PC-3 (cell line): ENCODE measurements at regions not wholly inside any gene's neighbourhood (a gene's known extent, or its start where the extent isn't known, plus 50 kb on each side); places are given as distances from the start of the nearest gene placed in this dataset.
"Not testable (repeated sequence)": the region's sequence is repeated elsewhere in the genome, so short reads cannot be mapped to it uniquely, and the experiment has no call there.

Source experiments
- ATAC-seq: fragments of 200-7000 bp; cut with Tn5 transposase; 2 replicates; pipeline ENCODE4 v1.9.1; 2020; ENCODE audit warnings: mild to moderate bottlenecking, moderate library complexity
- BruUV-seq: library from RNA; stranded (reverse); fragments of 400-500 nt; replicated peaks from 2 replicates; lab custom pipeline; 2021; lab: Mats Ljungman, UMichigan
- CTCF ChIA-PET: fragments of 300-600 bp; sonication (Branson Sonifier 250); formaldehyde crosslinking; loops from one replicate; lab custom pipeline; 2022; ENCODE audit warnings: antibody characterized with exemption; lab: Charles Lee
- POLR2A ChIA-PET: fragments of 300-600 bp; sonication (Branson Sonifier 250); formaldehyde crosslinking; loops from one replicate; lab custom pipeline; 2022; ENCODE audit warnings: antibody characterized with exemption; ENCODE audit not compliant: unreplicated experiment; lab: Charles Lee
- DNase-seq: peaks from one replicate; pipeline ENCODE4 v3.0.0-alpha.2; 2015
- H2AFZ ChIP-seq: fragments of 300-600 bp; sonication (generic); 2 replicates; pipeline ENCODE4 v1.6.0; 2016; ENCODE audit warnings: antibody characterized with exemption, low read length
- H3F3A ChIP-seq: fragments of 300-600 bp; sonication (generic); one replicate; pipeline ENCODE4 v1.6.0; 2017; ENCODE audit warnings: antibody characterized with exemption, low read length, control low read depth, mild to moderate bottlenecking; ENCODE audit not compliant: unreplicated experiment
- H3K27ac ChIP-seq: fragments of 300-600 bp; sonication (generic); 2 replicates; pipeline ENCODE4 v1.5.1; 2016; ENCODE audit warnings: mild to moderate bottlenecking, low read length
- H3K27me3 ChIP-seq: fragments of 300-600 bp; sonication (generic); 2 replicates; pipeline ENCODE4 v1.6.1; 2016; ENCODE audit warnings: low read length, mixed read lengths
- H3K36me3 ChIP-seq: fragments of 300-600 bp; sonication (generic); 2 replicates; pipeline ENCODE4 v1.6.1; 2016; ENCODE audit warnings: low read depth, mixed run types, low read length, mixed read lengths
- H3K4me1 ChIP-seq: fragments of 300-600 bp; sonication (generic); 2 replicates; pipeline ENCODE4 v1.5.1; 2016; ENCODE audit warnings: low read length; ENCODE audit not compliant: insufficient read depth
- H3K4me2 ChIP-seq: fragments of 300-600 bp; sonication (generic); 2 replicates; pipeline ENCODE4 v1.6.0; 2016; ENCODE audit warnings: low read length
- H3K4me3 ChIP-seq: fragments of 300-600 bp; sonication (generic); 2 replicates; pipeline ENCODE4 v1.5.1; 2016; ENCODE audit warnings: mild to moderate bottlenecking, low read length, mixed read lengths
- H3K79me2 ChIP-seq: fragments of 300-600 bp; sonication (generic); 2 replicates; pipeline ENCODE4 v1.6.1; 2017; ENCODE audit warnings: low read length, mixed read lengths
- H3K9ac ChIP-seq: fragments of 300-600 bp; sonication (generic); 2 replicates; pipeline ENCODE4 v1.6.0; 2016; ENCODE audit warnings: mild to moderate bottlenecking, low read length
- H3K9me2 ChIP-seq: fragments of 300-600 bp; sonication (generic); replicated peaks from 2 replicates; pipeline ENCODE4 v1.6.1; 2016; ENCODE audit warnings: mixed run types, low read length, mixed read lengths
- H3K9me3 ChIP-seq: fragments of 300-600 bp; sonication (generic); 2 replicates; pipeline ENCODE4 v1.6.1; 2016; ENCODE audit warnings: low read length, mixed read lengths
- H4K20me1 ChIP-seq: fragments of 300-600 bp; sonication (generic); 2 replicates; pipeline ENCODE4 v1.6.1; 2016; ENCODE audit warnings: low read length, mixed read lengths
- EZH2 ChIP-seq: fragments of 300-600 bp; sonication (generic); IDR thresholded peaks from one replicate; pipeline ENCODE4 v1.6.1; 2017; ENCODE audit warnings: antibody characterized with exemption, mild to moderate bottlenecking, low read length; ENCODE audit not compliant: unreplicated experiment
- EZH2phosphoT487 ChIP-seq: fragments of 300-600 bp; sonication (generic); IDR thresholded peaks from 2 replicates; pipeline ENCODE4 v1.6.1; 2018; ENCODE audit warnings: mild to moderate bottlenecking, antibody characterized with exemption, low read length, borderline replicate concordance
- intact Hi-C: fragments of 100-400 bp; cut with micrococcal nuclease; formaldehyde crosslinking; loops from 2 replicates; pipeline ENCODE4 v1.9.0; 2023
- TF ChIP-seq, protein P1 (sequence below): fragments of 300-600 bp; sonication (generic); conservative IDR thresholded peaks from 2 replicates; pipeline ENCODE4 v1.5.1; 2017; ENCODE audit warnings: antibody characterized with exemption, low read depth, mild to moderate bottlenecking, low read length

DNA sequence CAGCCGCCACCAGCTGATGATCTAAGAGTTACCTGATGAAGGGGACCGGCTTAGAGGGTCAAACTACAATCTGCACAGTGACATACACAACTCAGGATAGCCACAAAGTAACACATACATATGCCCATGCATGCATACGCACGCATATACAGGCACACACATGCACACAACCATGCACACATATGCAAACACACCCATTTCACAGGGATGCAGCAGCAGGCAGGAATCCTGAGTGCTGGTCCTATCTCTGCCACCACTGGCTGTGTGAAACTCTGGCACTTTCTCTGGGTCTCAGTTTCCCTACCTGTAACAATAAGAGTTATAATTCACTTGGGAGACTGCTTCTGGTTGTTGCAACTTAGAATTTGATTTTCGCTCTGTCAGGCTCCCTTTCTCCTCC lies 520.2 kb downstream of the PTPRU start:
- ChIA-PET CTCF (no interaction called here), POLR2A (no interaction called here)
- Histone ChIP-seq H3F3A (no peaks in the 10 kb centered on the region), H3K4me3 (no peak overlapping the region), H3K27ac (no peak overlapping the region), H3K4me2 (no peak overlapping the region), H3K79me2 (no peaks in the 10 kb centered on the region), H3K36me3 (no peaks in the 10 kb centered on the region), H2AFZ (no peak overlapping the region), H3K9me3 (no peaks in the 10 kb centered on the region), H3K4me1 (no peaks in the 10 kb centered on the region), H3K9ac (no peak overlapping the region), H3K9me2 (no peaks in the 10 kb centered on the region), H4K20me1 (no peaks in the 10 kb centered on the region), H3K27me3 (no peaks in the 10 kb centered on the region)
- ATAC-seq (no peak), DNase-seq (no peak)
- TF ChIP-seq, protein P1, sequence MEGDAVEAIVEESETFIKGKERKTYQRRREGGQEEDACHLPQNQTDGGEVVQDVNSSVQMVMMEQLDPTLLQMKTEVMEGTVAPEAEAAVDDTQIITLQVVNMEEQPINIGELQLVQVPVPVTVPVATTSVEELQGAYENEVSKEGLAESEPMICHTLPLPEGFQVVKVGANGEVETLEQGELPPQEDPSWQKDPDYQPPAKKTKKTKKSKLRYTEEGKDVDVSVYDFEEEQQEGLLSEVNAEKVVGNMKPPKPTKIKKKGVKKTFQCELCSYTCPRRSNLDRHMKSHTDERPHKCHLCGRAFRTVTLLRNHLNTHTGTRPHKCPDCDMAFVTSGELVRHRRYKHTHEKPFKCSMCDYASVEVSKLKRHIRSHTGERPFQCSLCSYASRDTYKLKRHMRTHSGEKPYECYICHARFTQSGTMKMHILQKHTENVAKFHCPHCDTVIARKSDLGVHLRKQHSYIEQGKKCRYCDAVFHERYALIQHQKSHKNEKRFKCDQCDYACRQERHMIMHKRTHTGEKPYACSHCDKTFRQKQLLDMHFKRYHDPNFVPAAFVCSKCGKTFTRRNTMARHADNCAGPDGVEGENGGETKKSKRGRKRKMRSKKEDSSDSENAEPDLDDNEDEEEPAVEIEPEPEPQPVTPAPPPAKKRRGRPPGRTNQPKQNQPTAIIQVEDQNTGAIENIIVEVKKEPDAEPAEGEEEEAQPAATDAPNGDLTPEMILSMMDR: no peak
- TF ChIP-seq EZH2phosphoT487: no peak
- TF ChIP-seq EZH2: no peak
- intact Hi-C loops: no loop called here
- BruUV-seq: no TSS peak

DNA sequence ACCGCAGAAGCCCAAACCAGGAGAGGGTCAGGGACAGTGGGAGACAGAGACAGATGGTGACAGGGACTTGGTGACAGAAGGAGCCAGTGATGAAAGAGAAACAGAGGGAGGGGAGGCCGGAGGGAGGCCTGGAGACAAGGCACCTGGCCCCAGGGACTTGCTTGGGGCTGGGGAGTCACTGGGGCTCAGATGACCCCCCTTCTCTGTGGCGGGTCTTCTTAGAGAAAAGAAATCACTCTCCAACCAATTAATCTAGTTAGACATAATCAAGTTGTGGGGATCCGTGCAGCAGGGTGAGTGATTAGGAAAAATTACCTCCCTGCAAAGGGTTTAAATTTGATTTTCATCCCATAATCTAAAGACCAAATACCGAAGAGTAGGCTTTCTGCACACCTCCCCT lies 519.8 kb downstream of the PTPRU start:
- ChIA-PET CTCF (no interaction called here), POLR2A (no interaction called here)
- intact Hi-C loops: no loop called here
- Histone ChIP-seq H3K27ac (no peak overlapping the region), H3K9me2 (no peaks in the 10 kb centered on the region), H3K79me2 (no peaks in the 10 kb centered on the region), H3K4me1 (no peaks in the 10 kb centered on the region), H3K36me3 (no peaks in the 10 kb centered on the region), H3K4me3 (no peak overlapping the region), H3K27me3 (no peaks in the 10 kb centered on the region), H2AFZ (no peak overlapping the region), H3K4me2 (no peak overlapping the region), H4K20me1 (no peaks in the 10 kb centered on the region), H3F3A (no peaks in the 10 kb centered on the region), H3K9me3 (no peaks in the 10 kb centered on the region), H3K9ac (no peak overlapping the region)
- ATAC-seq (no peak), DNase-seq (no peak)
- TF ChIP-seq EZH2: no peak
- TF ChIP-seq EZH2phosphoT487: no peak
- TF ChIP-seq, protein P1: no peak
- BruUV-seq: no TSS peak

DNA sequence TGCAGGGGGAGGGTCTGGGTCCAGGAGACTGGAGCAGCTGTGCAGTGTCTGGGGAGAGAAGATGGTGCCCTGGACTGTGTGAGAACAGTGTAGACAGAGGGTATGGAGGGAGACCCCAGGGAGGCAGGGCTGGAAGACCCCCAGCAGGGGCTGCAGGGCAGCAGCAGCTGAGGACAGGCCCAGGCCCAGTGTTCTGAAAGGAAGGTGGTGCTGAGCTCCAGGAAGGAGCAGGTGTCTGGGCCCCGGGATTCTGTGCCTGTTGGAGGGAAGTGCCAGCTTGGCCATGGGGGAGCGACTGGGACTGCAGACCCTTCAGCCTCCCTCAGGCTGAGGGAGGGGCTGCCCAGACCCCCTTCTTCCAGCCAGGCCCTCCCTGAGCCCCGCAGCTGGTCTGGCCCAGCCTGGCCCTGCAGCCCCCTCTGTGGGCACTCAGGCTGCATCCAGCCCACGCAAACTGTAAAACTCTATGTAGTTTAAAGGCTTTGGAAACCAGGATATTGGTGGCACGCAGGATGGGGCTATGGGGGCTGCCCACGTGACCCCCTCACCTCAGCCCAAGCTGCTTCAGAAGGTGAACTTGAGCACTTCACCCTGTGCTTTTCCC lies 519.2 kb downstream of the PTPRU start:
- DNase-seq, POLR2A ChIA-PET, H3K79me2 ChIP-seq, H3K9me3 ChIP-seq, H2AFZ ChIP-seq, BruUV-seq, H3F3A ChIP-seq, H3K4me2 ChIP-seq, ATAC-seq, H3K9ac ChIP-seq, H4K20me1 ChIP-seq, H3K4me1 ChIP-seq, intact Hi-C loops, H3K9me2 ChIP-seq, H3K4me3 ChIP-seq, H3K36me3 ChIP-seq, CTCF ChIA-PET, H3K27me3 ChIP-seq, H3K27ac ChIP-seq: not testable (repeated sequence)
